Prostate gland (tissue), 2 donors: ENCODE measurements at regions not wholly inside any gene's neighbourhood (a gene's known extent, or its start where the extent isn't known, plus 50 kb on each side); places are given as distances from the start of the nearest gene placed in this dataset.

ENCODE experiments used
- DNase-seq: peaks from one replicate; pipeline ENCODE4 v3.0.0-alpha.2; 2019; ENCODE audit warnings: low spot score
- H3K27ac ChIP-seq, 2 donors: fragments of 200-600 bp; sonication (generic); 2 replicates each; pipeline ENCODE4 v1.5.1; 2017 to 2019
- H3K27me3 ChIP-seq: fragments of 200-600 bp; sonication (generic); replicated peaks from 2 replicates; pipeline ENCODE4 v1.5.1; 2019; ENCODE audit not compliant: insufficient read depth
- H3K36me3 ChIP-seq, 2 donors: fragments of 200-600 bp; sonication (generic); 1 replicate in 1 of 2; 2 replicates in 1 of 2; pipeline versions ENCODE4 v1.5.1 to v1.8.1; 2017 to 2019
- H3K4me1 ChIP-seq: fragments of 200-600 bp; sonication (generic); replicated peaks from 2 replicates; pipeline ENCODE4 v1.5.1; 2019
- H3K4me3 ChIP-seq, 2 donors: fragments of 200-600 bp; sonication (generic); 2 replicates each; pipeline ENCODE4 v1.5.1; 2017 to 2019
- H3K9me3 ChIP-seq: fragments of 200-600 bp; sonication (generic); 2 replicates; pipeline ENCODE4 v1.5.1; 2017
- CTCF ChIP-seq, 4 experiments: fragments of 200-600 bp in 2 of 4; fragments of 450-650 bp in 2 of 4; sonication (generic) in 2 of 4; IDR thresholded peaks; 1 replicate in 3 of 4; 2 replicates in 1 of 4; pipeline ENCODE4 v1.5.1; 2016 to 2019; ENCODE audit warnings: antibody characterized with exemption in 4 of 4, mild to moderate bottlenecking in 2 of 4, moderate library complexity in 2 of 4
- POLR2A ChIP-seq: fragments of 450-650 bp; IDR thresholded peaks from one replicate; pipeline ENCODE4 v1.6.1; 2016; ENCODE audit warnings: antibody characterized with exemption, mild to moderate bottlenecking
- POLR2AphosphoS5 ChIP-seq: sonication (generic); formaldehyde crosslinking; IDR thresholded peaks from one replicate; pipeline ENCODE4 v1.6.1; 2017; ENCODE audit warnings: antibody characterized with exemption
- WGBS: methylation state at CpG from one replicate; pipeline ENCODE4 v1.1.5; 2018; 5-methylcytosine and 5-hydroxymethylcytosine counted together
- intact Hi-C: fragments of 100-400 bp; cut with DNase I; formaldehyde crosslinking; loops from one replicate; pipeline ENCODE4 v1.14.2; 2022

- intact Hi-C loops, result no loop called here
- Histone ChIP-seq H3K27ac (no peak overlapping the region), H3K27me3 (no peaks in the 10 kb centered on the region), H3K4me1 (no peaks in the 10 kb centered on the region), H3K4me3 (no peak overlapping the region), H3K36me3 (no peaks in the 10 kb centered on the region), H3K9me3 (no peaks in the 10 kb centered on the region)
- 95% methylated on average over 1 of the region's 1 CpG for whole genome bisulfite sequencing
- no peak for DNase-seq
- TF ChIP-seq POLR2AphosphoS5 (no peak), CTCF (IDR thresholded peaks at IDR 0.05) (no peak), POLR2A (no peak)
These were observed 105.3 kb upstream of the ASIC2 start for GRCh38 chr17:33398386-33398785.

GRCh38 chr17:33401249-33401648 is 108.2 kb upstream of the ASIC2 start:
- Histone ChIP-seq H3K27me3 (no peaks in the 10 kb centered on the region), H3K4me1 (no peaks in the 10 kb centered on the region), H3K27ac (no peak overlapping the region), H3K4me3 (no peak overlapping the region), H3K9me3 (no peaks in the 10 kb centered on the region), H3K36me3 (no peaks in the 10 kb centered on the region)
- DNase-seq, result no peak
- TF ChIP-seq CTCF (IDR thresholded peaks at IDR 0.05) (no peak), POLR2A (no peak), POLR2AphosphoS5 (no peak)
- intact Hi-C loops, result no loop called here
- 93% methylated on average over 2 of the region's 2 CpGs for WGBS

- H3K4me1 ChIP-seq, result no peaks in the 10 kb centered on the region
- H3K27ac ChIP-seq, result no peak overlapping the region
- no peaks in the 10 kb centered on the region for H3K9me3 ChIP-seq
- intact Hi-C loops, result no loop called here
- H3K27me3 ChIP-seq, result no peaks in the 10 kb centered on the region
- no peaks in the 10 kb centered on the region for H3K36me3 ChIP-seq
- DNase-seq, result no peak
- TF ChIP-seq POLR2A (no peak), POLR2AphosphoS5 (no peak), CTCF (IDR thresholded peaks at IDR 0.05) (no peak)
- H3K4me3 ChIP-seq, result no peak overlapping the region
These were observed 110.1 kb upstream of the ASIC2 start for GRCh38 chr17:33403194-33403593.

- no peak overlapping the region for H3K4me3 ChIP-seq
- DNase-seq, result no peak
- no peak overlapping the region for H3K27ac ChIP-seq
- no peaks in the 10 kb centered on the region for H3K4me1 ChIP-seq
- 73% methylated on average over 4 of the region's 4 CpGs for WGBS
- no peaks in the 10 kb centered on the region for H3K9me3 ChIP-seq
- intact Hi-C loops, result no loop called here
- no peaks in the 10 kb centered on the region for H3K27me3 ChIP-seq
- TF ChIP-seq POLR2A (no peak), POLR2AphosphoS5 (no peak), CTCF (IDR thresholded peaks at IDR 0.05) (no peak)
- no peaks in the 10 kb centered on the region for H3K36me3 ChIP-seq
These were observed 111.2 kb upstream of the ASIC2 start for GRCh38 chr17:33404070-33404819.

GRCh38 chr17:33416131-33416530 is 123.0 kb upstream of the ASIC2 start:
- WGBS, result 59% methylated on average over 2 of the region's 2 CpGs
- Histone ChIP-seq H3K4me3 (no peak overlapping the region), H3K9me3 (no peaks in the 10 kb centered on the region), H3K27me3 (no peaks in the 10 kb centered on the region), H3K4me1 (no peaks in the 10 kb centered on the region), H3K36me3 (no peaks in the 10 kb centered on the region), H3K27ac (no peak overlapping the region)
- intact Hi-C loops, result no loop called here
- TF ChIP-seq POLR2AphosphoS5 (no peak), POLR2A (no peak), CTCF (IDR thresholded peaks at IDR 0.05) (no peak)
- no peak for DNase-seq
